GM12878 (cell line): ENCODE measurements at regions not wholly inside any gene's neighbourhood (a gene's known extent, or its start where the extent isn't known, plus 50 kb on each side); places are given as distances from the start of the nearest gene placed in this dataset.

Experiments used
- ATAC-seq: fragments of 200-7000 bp; cut with Tn5 transposase; 3 replicates; pipeline ENCODE4 v1.9.1; 2020; ENCODE audit warnings: mild to moderate bottlenecking, moderate library complexity
- BruUV-seq: library from RNA; stranded (reverse); fragments of 400-500 nt; replicated peaks from 2 replicates; lab custom pipeline; 2021; lab: Mats Ljungman, UMichigan
- CTCF ChIA-PET: fragments of 300-600 bp; sonication (Branson Sonifier 250); formaldehyde crosslinking; extraction: SDS; loops from one replicate; lab custom pipeline; 2021; ENCODE audit warnings: inconsistent platforms; lab: Yijun Ruan, JAX
- POLR2A ChIA-PET: fragments of 350-600 bp; formaldehyde crosslinking; extraction: SDS; loops from one replicate; lab custom pipeline; 2021; ENCODE audit warnings: inconsistent platforms; lab: Charles Lee
- RAD21 ChIA-PET: fragments of 300-600 bp; sonication (Branson Sonifier 250); formaldehyde crosslinking; loops from one replicate; lab custom pipeline; 2023; ENCODE audit warnings: antibody characterized with exemption; ENCODE audit not compliant: unreplicated experiment; lab: Charles Lee
- SMC1A ChIA-PET: fragments of 300-600 bp; sonication (Branson Sonifier 250); formaldehyde crosslinking; loops from one replicate; lab custom pipeline; 2023; ENCODE audit not compliant: unreplicated experiment, uncharacterized antibody; lab: Charles Lee
- DNase-seq: peaks from one replicate; pipeline ENCODE4 v3.0.0-alpha.2; 2011; ENCODE audit warnings: low read depth, low spot score
- FAIRE-seq: peaks from 3 replicates; lab custom pipeline; 2011; peaks lifted over from hg19 to GRCh38; lab: Jason Lieb, UNC
- H2AFZ ChIP-seq: 2 replicates; pipeline ENCODE4 v1.6.0; 2011; ENCODE audit warnings: low read depth, low read length, control low read depth; ENCODE audit not compliant: control insufficient read depth
- H3K27ac ChIP-seq: 2 replicates; pipeline ENCODE4 v1.5.1; 2011; ENCODE audit warnings: control low read depth; ENCODE audit not compliant: control insufficient read depth, insufficient read depth
- H3K27me3 ChIP-seq, 2 experiments: replicated peaks in 1 of 2; 2 replicates each; pipeline versions ENCODE4 v1.6.0 to v1.6.1; 2011; ENCODE audit warnings: low read length in 1 of 2; ENCODE audit not compliant: control insufficient read depth in 2 of 2, insufficient read depth in 2 of 2
- H3K36me3 ChIP-seq, 2 experiments: 2 replicates each; pipeline ENCODE4 v1.5.1; 2011; ENCODE audit warnings: low read length in 1 of 2; ENCODE audit not compliant: control insufficient read depth in 2 of 2, insufficient read depth in 2 of 2
- H3K4me1 ChIP-seq: 2 replicates; pipeline ENCODE4 v1.6.1; 2011; ENCODE audit warnings: mild to moderate bottlenecking, low read length, moderate library complexity, mixed read lengths; ENCODE audit not compliant: control insufficient read depth, insufficient read depth
- H3K4me2 ChIP-seq: 2 replicates; pipeline ENCODE4 v1.6.0; 2011; ENCODE audit warnings: control low read depth; ENCODE audit not compliant: control insufficient read depth, insufficient read depth
- H3K4me3 ChIP-seq: fragments of 200-600 bp; sonication (generic); 2 replicates; pipeline ENCODE4 v1.5.1; 2016
- H3K79me2 ChIP-seq: 2 replicates; pipeline ENCODE4 v1.6.0; 2011; ENCODE audit warnings: low read length; ENCODE audit not compliant: control insufficient read depth, insufficient read depth
- H3K9ac ChIP-seq: 2 replicates; pipeline ENCODE4 v1.8.0; 2011; ENCODE audit warnings: low read length, control low read depth, mixed read lengths; ENCODE audit not compliant: control insufficient read depth, insufficient read depth
- H3K9me3 ChIP-seq: replicated peaks from 3 replicates; pipeline ENCODE4 v1.5.1; 2011; ENCODE audit warnings: mild to moderate bottlenecking, low read length; ENCODE audit not compliant: control insufficient read depth, insufficient read depth
- H4K20me1 ChIP-seq: 2 replicates; pipeline ENCODE4 v1.6.0; 2011; ENCODE audit not compliant: control insufficient read depth, insufficient read depth
- ATF7 ChIP-seq: fragments of 450-650 bp; IDR thresholded peaks from 2 replicates; pipeline ENCODE4 v1.6.1; 2016; ENCODE audit warnings: low read depth, mild to moderate bottlenecking
- DPF2 ChIP-seq: fragments of 450-650 bp; IDR thresholded peaks from 2 replicates; pipeline ENCODE4 v1.6.1; 2017; ENCODE audit warnings: mild to moderate bottlenecking
- EZH2 ChIP-seq: IDR thresholded peaks from 2 replicates; pipeline ENCODE4 v1.6.1; 2012; ENCODE audit warnings: low read depth, mild to moderate bottlenecking, control low read depth, inconsistent platforms, low read length, borderline replicate concordance; ENCODE audit not compliant: control insufficient read depth
- IKZF1 ChIP-seq: fragments of 450-650 bp; conservative IDR thresholded peaks from 2 replicates; pipeline ENCODE4 v1.6.1; 2017; ENCODE audit warnings: antibody characterized with exemption, mild to moderate bottlenecking
- NFYB ChIP-seq: IDR thresholded peaks from 2 replicates; pipeline ENCODE4 v1.6.1; 2011; ENCODE audit warnings: low read depth, mild to moderate bottlenecking, low read length, improper control_type of control experiment, moderate library complexity; ENCODE audit not compliant: insufficient read depth
- NR2C2 ChIP-seq: IDR thresholded peaks from 2 replicates; pipeline ENCODE4 v1.6.1; 2011; ENCODE audit warnings: borderline replicate concordance, low read depth; ENCODE audit not compliant: control insufficient read depth, insufficient read length
- RAD51 ChIP-seq: fragments of 450-650 bp; IDR thresholded peaks from 2 replicates; pipeline ENCODE4 v1.6.1; 2016; ENCODE audit warnings: moderate library complexity, mild to moderate bottlenecking, inconsistent platforms
- RELA ChIP-seq: fragments of 450-650 bp; IDR thresholded peaks from 2 replicates; pipeline ENCODE4 v1.8.0; 2014; ENCODE audit warnings: borderline replicate concordance; ENCODE audit not compliant: partially characterized antibody
- SIX5 ChIP-seq: IDR thresholded peaks from 2 replicates; pipeline ENCODE4 v1.6.1; 2011; ENCODE audit warnings: mild to moderate bottlenecking, low read depth, low read length, moderate library complexity; ENCODE audit not compliant: severe bottlenecking
- WGBS: methylation state at CpG from one replicate; pipeline ENCODE4 v1.1.6; 2016; ENCODE audit warnings: low lambda C conversion rate; ENCODE audit not compliant: insufficient replicate concordance, insufficient coverage; ENCODE audit errors: missing lambda C conversion rate; 5-methylcytosine and 5-hydroxymethylcytosine counted together
- in situ Hi-C: fragments of 300-500 bp; cut with MboI; formaldehyde crosslinking; loops from 9 replicates; pipeline ENCODE4 v1.14.3; 2018; ENCODE audit warnings: mixed read lengths
- intact Hi-C: fragments of 100-400 bp; cut with micrococcal nuclease; formaldehyde crosslinking; loops from one replicate; pipeline ENCODE4 v1.14.2; 2022; ENCODE audit not compliant: unreplicated experiment
- TF ChIP-seq, protein P1 (sequence below): IDR thresholded peaks from 2 replicates; pipeline ENCODE4 v1.6.1; 2011; ENCODE audit warnings: mild to moderate bottlenecking, low read depth, low read length, moderate library complexity; ENCODE audit not compliant: insufficient replicate concordance
- TF ChIP-seq, protein P2 (sequence below): fragments of 450-650 bp; IDR thresholded peaks from 2 replicates; pipeline ENCODE4 v1.6.1; 2017; ENCODE audit warnings: borderline replicate concordance
- TF ChIP-seq, protein P3 (sequence below): fragments of 450-650 bp; IDR thresholded peaks from 2 replicates; pipeline ENCODE4 v1.6.1; 2016; ENCODE audit warnings: mild to moderate bottlenecking
- TF ChIP-seq, protein P4 (sequence below): IDR thresholded peaks from 2 replicates; pipeline ENCODE4 v1.6.1; 2012; ENCODE audit warnings: improper control_type of control experiment, low read depth, low read length; ENCODE audit not compliant: insufficient replicate concordance

DNA sequence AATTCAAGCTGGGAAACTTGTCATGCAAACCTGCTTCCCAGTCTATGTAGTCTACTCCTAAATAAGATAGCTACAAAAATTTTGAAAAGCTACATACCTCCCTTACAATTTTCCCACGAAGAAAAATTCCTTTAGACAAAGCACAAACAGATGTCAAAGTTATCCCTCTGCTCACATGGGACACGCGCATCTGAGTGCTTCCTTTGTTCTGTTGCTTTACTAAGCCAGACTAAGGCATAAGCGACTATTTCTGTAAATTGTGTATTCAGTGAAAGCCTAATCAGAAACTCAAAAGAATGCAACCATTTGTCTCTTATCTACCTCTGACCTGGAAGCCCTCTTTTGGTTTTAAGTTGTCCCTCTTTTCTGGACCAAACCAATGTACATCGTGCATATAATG, 583.7 kb upstream of the B3GAT1 start:
- 39% methylated on average over 5 of the region's 5 CpGs for WGBS
- H3K36me3 ChIP-seq: no peaks in the 10 kb centered on the region
- no peak overlapping the region for H3K4me3 ChIP-seq
- SMC1A ChIA-PET: no interaction called here
- CTCF ChIA-PET: no interaction called here
- no peak overlapping the region for H3K9ac ChIP-seq
- no peaks in the 10 kb centered on the region for H3K27me3 ChIP-seq
- in situ Hi-C loops (no loop called here), intact Hi-C loops (no loop called here)
- POLR2A ChIA-PET: no interaction called here
- RAD21 ChIA-PET: no interaction called here
- H3K9me3 ChIP-seq: no peaks in the 10 kb centered on the region
- FAIRE-seq: no peak
- no peak overlapping the region for H3K27ac ChIP-seq
- no peak for ATAC-seq
- no peaks in the 10 kb centered on the region for H4K20me1 ChIP-seq
- DNase-seq: no peak
- no peaks in the 10 kb centered on the region for H3K4me1 ChIP-seq
- no peaks in the 10 kb centered on the region for H3K79me2 ChIP-seq
- H3K4me2 ChIP-seq: no peak overlapping the region
- H2AFZ ChIP-seq: no peak overlapping the region
- no TSS peak for BruUV-seq
- TF ChIP-seq DPF2 (no peak), NR2C2 (no peak), SIX5 (no peak), ATF7 (no peak), IKZF1 (no peak), RELA (no peak), NFYB (no peak), EZH2 (no peak), RAD51 (no peak)
- TF ChIP-seq, protein P1, sequence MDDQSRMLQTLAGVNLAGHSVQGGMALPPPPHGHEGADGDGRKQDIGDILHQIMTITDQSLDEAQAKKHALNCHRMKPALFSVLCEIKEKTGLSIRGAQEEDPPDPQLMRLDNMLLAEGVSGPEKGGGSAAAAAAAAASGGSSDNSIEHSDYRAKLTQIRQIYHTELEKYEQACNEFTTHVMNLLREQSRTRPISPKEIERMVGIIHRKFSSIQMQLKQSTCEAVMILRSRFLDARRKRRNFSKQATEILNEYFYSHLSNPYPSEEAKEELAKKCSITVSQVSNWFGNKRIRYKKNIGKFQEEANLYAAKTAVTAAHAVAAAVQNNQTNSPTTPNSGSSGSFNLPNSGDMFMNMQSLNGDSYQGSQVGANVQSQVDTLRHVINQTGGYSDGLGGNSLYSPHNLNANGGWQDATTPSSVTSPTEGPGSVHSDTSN: no peak
- TF ChIP-seq, protein P2, sequence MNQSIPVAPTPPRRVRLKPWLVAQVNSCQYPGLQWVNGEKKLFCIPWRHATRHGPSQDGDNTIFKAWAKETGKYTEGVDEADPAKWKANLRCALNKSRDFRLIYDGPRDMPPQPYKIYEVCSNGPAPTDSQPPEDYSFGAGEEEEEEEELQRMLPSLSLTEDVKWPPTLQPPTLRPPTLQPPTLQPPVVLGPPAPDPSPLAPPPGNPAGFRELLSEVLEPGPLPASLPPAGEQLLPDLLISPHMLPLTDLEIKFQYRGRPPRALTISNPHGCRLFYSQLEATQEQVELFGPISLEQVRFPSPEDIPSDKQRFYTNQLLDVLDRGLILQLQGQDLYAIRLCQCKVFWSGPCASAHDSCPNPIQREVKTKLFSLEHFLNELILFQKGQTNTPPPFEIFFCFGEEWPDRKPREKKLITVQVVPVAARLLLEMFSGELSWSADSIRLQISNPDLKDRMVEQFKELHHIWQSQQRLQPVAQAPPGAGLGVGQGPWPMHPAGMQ: no peak
- TF ChIP-seq, protein P3, sequence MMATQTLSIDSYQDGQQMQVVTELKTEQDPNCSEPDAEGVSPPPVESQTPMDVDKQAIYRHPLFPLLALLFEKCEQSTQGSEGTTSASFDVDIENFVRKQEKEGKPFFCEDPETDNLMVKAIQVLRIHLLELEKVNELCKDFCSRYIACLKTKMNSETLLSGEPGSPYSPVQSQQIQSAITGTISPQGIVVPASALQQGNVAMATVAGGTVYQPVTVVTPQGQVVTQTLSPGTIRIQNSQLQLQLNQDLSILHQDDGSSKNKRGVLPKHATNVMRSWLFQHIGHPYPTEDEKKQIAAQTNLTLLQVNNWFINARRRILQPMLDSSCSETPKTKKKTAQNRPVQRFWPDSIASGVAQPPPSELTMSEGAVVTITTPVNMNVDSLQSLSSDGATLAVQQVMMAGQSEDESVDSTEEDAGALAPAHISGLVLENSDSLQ: no peak
- TF ChIP-seq, protein P4, sequence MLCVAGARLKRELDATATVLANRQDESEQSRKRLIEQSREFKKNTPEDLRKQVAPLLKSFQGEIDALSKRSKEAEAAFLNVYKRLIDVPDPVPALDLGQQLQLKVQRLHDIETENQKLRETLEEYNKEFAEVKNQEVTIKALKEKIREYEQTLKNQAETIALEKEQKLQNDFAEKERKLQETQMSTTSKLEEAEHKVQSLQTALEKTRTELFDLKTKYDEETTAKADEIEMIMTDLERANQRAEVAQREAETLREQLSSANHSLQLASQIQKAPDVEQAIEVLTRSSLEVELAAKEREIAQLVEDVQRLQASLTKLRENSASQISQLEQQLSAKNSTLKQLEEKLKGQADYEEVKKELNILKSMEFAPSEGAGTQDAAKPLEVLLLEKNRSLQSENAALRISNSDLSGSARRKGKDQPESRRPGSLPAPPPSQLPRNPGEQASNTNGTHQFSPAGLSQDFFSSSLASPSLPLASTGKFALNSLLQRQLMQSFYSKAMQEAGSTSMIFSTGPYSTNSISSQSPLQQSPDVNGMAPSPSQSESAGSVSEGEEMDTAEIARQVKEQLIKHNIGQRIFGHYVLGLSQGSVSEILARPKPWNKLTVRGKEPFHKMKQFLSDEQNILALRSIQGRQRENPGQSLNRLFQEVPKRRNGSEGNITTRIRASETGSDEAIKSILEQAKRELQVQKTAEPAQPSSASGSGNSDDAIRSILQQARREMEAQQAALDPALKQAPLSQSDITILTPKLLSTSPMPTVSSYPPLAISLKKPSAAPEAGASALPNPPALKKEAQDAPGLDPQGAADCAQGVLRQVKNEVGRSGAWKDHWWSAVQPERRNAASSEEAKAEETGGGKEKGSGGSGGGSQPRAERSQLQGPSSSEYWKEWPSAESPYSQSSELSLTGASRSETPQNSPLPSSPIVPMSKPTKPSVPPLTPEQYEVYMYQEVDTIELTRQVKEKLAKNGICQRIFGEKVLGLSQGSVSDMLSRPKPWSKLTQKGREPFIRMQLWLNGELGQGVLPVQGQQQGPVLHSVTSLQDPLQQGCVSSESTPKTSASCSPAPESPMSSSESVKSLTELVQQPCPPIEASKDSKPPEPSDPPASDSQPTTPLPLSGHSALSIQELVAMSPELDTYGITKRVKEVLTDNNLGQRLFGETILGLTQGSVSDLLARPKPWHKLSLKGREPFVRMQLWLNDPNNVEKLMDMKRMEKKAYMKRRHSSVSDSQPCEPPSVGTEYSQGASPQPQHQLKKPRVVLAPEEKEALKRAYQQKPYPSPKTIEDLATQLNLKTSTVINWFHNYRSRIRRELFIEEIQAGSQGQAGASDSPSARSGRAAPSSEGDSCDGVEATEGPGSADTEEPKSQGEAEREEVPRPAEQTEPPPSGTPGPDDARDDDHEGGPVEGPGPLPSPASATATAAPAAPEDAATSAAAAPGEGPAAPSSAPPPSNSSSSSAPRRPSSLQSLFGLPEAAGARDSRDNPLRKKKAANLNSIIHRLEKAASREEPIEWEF: no peak
